Frontal cortex (tissue), 3 donors: ENCODE measurements at regions not wholly inside any gene's neighbourhood (a gene's known extent, or its start where the extent isn't known, plus 50 kb on each side); places are given as distances from the start of the nearest gene placed in this dataset.

Experiments
- DNase-seq, 2 donors: peaks; one replicate each; pipeline ENCODE4 v3.0.0; 2012; ENCODE audit warnings: low spot score in 2 of 2
- FAIRE-seq: peaks from 2 replicates; lab custom pipeline; 2012; peaks lifted over from hg19 to GRCh38; lab: Jason Lieb, UNC
- donor health status: control.
- donor health status: control.
- donor health status: control.

DNA sequence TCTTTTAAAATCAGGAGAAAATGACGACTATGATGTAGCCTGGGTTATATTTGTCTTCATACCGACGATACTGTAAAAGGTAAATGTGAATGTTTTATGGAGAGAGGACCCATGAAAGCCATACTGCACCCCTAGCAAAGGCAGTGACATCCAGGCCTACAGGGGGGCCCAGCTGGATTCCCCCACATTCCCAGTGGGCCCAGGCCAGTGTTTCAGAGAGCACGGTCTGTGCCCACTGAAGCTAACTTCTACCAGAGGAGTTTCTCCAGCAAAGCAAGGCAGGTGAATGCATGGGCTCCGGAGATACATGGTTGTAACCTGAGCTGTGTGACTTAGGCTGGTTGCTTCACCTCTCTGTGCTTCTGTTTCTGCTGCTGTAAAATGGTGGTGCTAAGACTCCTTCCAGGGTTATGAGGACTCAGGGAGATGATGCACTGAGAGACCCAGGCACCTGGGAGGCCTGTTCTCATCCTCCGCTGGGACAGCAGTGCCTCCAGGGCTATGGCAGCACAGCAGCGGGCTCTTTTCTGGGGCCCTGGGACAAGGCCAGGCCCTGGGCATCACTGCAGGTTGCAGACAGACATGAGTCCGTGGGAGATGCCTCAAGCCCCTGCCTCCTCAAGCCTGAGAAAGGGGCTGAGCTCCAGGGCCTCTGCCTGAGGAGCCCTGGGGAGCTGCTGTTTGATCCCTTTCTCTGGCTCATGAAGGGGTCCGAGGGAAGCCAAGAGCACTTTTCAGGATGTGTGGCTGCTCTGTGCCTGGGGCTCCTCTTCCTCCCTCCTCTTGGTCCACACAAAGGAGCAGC lies 73.7 kb downstream of the SERPINA3 start:
- FAIRE-seq: no peak

GRCh38 chr14:94685166-94685581 lies 73.0 kb downstream of the SERPINA3 start:
- no peak for DNase-seq
- no peak for FAIRE-seq

More for the DNA sequence above, 73.7 kb downstream of the SERPINA3 start:
- DNase-seq: no peak

DNA sequence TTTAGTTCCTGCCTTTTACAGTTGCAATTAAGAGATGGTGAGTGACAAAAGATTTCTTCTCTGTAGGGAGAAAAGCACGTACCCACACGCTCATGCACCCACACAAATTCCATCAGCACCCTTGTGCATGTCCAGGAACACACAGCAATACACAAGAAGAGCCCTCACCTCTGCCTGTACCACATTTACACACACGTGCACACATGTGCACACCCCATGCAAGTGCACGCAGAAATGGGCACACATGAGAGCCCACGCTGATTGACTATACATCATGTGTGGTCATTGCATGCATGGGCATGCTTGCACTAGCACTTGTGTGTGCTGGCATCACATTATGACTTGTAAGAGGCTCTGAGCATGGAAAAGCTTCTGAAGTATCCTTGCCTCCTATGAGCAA lies 70.5 kb downstream of the SERPINA3 start:
- DNase-seq: no peak
- no peak for FAIRE-seq

DNA sequence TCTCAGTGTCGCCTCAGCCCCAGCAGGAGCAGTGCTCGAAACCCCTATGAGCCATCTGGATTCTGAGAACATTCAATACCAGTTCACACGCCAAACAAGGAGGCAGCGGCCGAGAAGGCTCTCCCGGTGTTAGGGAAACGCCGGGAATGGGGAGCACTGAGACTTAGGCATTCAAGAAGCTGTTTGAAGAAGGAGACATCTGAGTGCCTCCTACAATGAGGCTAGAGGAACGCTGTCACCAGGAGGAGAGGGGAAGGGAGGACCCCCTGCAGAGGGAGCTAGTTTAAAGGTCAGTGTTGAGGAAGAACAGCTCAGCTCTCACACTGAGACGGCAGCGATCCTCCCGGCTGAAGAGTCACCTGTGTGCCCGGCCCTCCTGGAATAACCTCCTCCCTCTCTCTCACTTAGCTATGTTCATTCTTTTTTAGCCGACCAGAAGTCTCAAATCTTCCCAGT lies 69.9 kb downstream of the SERPINA3 start:
- no peak for DNase-seq

DNA sequence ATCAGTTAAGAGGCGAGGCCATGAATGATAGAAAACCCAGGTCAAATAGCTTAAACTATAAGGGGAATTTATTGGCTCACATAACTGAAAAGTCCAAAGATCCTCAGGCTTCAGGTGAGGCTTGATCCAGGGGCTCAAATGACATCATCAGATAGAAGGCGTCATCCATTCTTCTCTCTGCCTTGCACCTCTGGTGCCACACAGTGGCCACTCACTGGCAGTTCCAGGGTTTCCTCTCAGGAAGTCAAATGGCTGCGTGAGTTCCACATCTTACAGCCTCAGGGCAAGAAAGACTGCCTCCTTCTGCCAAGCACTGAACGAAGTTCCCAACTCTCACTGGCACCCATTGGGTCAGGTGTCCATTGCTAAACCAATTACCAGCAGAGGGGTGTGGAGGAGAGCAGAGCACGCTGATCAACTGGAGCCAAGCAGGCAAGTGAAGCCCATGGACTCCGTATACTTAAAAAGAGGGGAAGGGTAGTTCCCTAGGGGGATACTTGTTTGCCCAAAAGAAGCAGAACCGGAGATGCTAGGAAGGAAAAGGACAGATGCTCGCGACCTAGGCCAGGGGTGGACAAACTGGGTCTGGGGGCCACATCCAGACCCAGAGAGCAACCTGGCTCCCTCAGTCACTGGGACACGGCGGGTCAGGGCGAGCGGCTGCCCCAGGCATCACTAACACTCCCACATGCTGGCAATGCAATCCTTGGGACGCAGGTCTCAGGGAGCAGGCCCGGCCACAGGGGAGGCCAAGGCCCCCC lies 69.3 kb downstream of the SERPINA3 start:
- DNase-seq (no peak), FAIRE-seq (no peak)

More for the DNA sequence above, 69.9 kb downstream of the SERPINA3 start:
- FAIRE-seq: no peak

- no peak for FAIRE-seq
- no peak for DNase-seq
These were observed 68.7 kb downstream of the SERPINA3 start for GRCh38 chr14:94680862-94681288.

GRCh38 chr14:94679937-94680861 lies 68.0 kb downstream of the SERPINA3 start:
- FAIRE-seq (no peak), DNase-seq (no peak)

- no peak for FAIRE-seq
- DNase-seq: no peak
These were observed 67.1 kb downstream of the SERPINA3 start for GRCh38 chr14:94679106-94679810.

GRCh38 chr14:94677747-94678146 lies 65.6 kb downstream of the SERPINA3 start:
- FAIRE-seq: no peak
- DNase-seq: no peak

DNA sequence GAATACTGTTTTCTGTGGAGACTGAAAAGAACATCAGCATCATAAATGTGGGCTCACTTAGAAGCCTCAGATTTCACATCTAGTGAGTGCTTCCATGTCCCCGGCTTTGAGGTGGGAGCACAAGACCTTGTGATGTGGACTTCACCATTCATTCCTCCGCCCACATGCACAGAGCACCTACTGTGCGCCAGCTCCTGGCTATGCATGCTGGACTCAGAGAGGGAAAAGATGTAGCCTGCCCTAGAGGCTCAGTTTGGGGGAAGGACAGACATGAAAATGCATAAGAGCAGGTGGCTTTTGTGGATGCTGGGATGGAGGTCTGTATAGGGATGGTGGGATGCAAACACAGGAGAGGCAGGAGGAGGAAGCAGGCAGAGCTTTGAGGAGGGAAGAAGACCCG lies 65.0 kb downstream of the SERPINA3 start:
- no peak for FAIRE-seq
- no peak for DNase-seq

GRCh38 chr14:94676495-94677185 lies 64.4 kb downstream of the SERPINA3 start:
- FAIRE-seq: no peak
- DNase-seq: no peak

GRCh38 chr14:94675036-94675435 lies 62.8 kb downstream of the SERPINA3 start:
- FAIRE-seq (no peak), DNase-seq (no peak)

DNA sequence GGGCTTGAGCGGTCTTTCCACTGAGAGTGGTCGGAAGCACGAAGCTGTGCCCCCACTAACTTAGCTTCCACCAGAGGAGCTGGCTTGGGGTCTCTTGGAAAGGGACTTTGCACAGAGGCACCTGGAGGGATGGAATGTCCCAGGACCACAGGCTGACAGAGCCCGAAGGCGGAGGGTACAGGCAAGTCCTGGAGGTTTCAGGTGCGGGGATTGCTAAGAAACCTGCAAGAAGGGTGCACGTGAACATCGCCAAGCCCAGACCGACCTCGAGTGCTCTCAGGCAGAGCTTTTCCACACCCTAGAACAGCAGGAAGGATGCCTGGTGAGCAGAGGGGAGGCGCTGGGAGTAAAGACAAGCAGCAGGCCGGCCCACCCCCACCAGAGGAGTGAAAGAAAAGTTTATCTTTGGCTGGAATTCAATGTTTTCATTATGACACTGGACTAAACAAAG lies 61.6 kb downstream of the SERPINA3 start:
- DNase-seq: no peak
- no peak for FAIRE-seq
